ENCODE measurements at regions not wholly inside any gene's neighbourhood (a gene's known extent, or its start where the extent isn't known, plus 50 kb on each side); places are given as distances from the start of the nearest gene placed in this dataset.
A peak's percentile ranks its signal among the peaks of the same experiment; 100 is the strongest.
"Not testable (repeated sequence)": the region's sequence is repeated elsewhere in the genome, so short reads cannot be mapped to it uniquely, and the experiment has no call there.

DNA sequence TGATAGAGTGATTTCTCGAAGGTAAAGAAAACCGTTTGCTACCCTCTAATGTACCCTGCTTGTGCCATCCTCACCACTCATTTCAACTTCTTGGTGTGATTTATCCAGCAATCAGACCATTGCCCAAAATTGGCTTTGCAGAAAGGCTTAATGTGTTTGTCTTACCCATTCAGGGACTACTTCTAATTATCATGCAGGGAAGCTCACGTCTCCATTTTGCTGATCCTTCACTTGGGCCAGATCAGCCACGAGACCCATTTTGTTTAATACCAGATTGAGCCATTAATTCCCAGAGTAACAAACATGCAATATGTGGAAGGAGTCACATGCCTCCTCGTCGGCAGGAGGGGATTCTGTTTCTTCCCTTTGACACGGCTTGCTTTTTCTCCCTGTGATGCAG is 51.1 kb upstream of the CRY1 start:
- no peak for DNase-seq

GRCh38 chr12:107144990-107145389 is 51.6 kb upstream of the CRY1 start:
- DNase-seq = no peak

DNA sequence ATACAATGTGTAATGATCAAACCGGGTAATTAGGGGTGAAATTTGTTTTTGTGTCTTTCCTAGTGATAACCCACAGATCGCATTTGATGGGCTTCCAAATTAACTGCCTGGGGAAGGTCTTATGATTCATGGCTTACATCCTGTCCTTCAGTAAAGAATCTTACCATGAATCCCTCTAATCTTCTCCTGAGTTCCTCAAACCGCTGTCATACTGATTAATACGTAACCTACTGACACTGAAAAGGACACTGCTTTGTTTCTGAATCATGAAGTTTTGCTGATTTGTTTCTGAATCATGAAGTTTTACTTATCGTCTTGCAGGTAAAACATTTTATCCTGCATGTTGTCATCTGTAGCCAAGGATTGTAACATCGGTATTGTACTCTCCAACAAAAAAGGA is 52.0 kb upstream of the CRY1 start:
- DNase-seq = no peak

DNA sequence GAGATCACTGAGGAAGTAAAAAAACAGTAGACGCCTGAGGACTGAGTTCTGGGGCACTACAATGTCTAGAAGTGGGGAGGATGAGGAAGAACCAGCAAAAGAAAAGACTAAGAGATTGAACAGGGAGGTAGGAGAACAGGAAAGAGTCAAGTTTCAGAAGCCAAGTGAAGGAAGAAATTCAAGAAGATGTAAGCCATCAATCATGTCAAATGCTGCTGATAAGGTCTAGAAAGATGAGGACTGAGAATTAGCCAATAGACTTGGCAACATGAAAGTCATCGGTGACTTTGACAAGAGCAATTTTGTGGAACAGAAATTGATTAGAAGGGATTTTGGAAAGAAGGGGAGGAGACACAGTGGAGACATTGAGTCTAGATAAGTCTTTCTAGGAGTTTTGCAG is 54.8 kb upstream of the CRY1 start:
- no peak for DNase-seq

DNA sequence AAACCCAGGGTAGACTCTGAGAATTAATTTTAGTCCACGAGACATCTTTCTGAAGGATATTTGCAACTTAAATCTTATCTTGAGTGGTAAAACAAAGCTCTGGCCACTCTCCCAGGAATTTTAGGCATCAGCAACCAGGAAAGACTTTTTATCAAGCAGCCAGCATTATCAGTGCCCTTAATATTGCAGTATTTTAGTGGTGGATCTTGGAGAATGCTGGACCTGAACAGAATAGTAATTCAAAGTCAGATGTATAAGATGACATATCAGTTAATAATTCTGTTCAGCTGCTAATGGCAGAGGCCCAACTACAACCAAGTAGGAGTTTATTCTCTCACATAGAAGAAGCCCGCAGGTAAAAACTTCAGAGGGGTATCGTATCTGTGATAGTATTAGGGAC is 59.0 kb upstream of the CRY1 start:
- no peak for DNase-seq

DNA sequence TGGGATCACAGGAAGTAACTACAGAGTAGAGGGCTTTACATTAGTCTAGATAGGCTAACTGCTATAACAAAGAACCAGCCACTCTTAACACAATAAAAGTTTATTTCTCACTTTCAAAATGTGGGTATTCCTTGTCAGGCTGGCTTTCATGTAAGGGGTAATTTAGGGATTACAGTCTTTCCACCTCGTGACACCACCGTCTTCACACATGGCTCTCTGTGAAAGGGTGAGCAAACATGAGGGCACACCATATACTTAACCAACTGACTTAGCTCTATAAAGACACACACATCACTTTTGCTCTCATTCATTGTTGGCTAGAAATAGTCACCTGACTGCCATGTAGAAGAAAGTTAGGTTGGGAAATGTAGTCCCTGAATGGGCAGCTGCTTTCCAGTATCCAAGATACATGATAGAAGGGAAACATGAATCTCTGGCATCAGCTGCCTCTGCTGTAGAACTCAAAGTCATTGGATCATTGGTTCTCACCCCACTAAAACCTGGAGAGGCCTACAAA is 66.1 kb upstream of the CRY1 start:
- DNase-seq = no peak

DNA sequence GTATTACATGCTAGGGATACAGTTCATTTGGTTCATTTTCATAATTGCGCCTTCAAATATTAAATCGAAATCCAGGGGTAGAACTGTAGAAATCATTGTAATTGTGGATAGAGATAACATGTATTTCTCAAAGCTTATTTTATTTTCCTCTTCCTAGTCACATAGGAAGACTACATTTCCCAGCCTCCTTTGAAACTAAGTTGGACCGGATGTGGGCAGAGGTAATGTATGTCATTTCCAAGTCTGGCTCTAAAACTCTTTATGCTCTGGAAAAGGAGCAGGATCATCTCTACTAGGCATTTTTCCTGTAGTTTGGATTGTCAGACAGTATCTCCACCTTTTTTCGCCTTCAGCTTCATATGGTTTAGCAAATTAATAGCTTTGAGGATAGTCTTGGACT is 70.1 kb upstream of the CRY1 start:
- DNase-seq = no peak

- no peak for DNase-seq
Measured at GRCh38 chr12:107164392-107164791, 71.0 kb upstream of the CRY1 start.

GRCh38 chr12:107165581-107165980 is 72.2 kb upstream of the CRY1 start:
- DNase-seq = no peak

DNA sequence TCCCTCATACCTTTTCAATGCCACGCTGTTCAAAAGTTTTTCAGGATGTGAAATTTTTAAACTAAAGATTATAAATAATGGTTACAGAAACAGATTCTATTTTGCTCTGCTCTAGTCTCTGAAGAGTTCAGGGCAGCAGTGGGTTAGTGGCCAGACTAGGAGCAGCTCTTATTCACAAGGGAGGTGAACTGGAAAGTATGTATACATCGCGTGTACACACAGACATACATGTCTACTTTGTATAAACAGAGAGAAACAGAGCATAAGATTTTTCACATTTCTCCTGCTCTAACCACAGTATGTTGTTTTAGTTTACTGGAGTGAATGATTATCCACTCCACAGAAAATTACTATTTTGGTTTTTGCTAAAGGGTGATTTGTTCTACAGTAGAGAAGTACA is 74.4 kb upstream of the CRY1 start:
- DNase-seq = no peak

DNA sequence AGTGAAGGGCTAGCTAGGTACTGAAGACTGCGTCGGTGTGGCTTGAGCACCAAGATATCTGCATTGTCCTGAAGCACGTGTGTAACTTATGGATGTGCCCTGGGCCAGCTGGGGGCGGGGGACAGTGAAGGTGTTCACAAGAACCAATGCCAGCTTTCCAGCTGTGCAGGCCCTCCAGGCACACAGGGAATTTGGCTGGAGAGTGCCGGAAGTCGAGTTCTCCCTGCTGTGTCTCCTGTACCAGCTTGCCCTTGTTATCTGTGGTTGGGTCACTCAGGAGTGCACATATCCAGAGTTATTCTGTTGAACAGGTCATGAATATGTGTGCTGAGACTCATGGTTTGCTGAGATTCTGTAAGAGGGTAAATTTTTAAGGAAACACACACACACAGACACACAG is 75.9 kb upstream of the CRY1 start:
- DNase-seq = peak; percentile 69

DNA sequence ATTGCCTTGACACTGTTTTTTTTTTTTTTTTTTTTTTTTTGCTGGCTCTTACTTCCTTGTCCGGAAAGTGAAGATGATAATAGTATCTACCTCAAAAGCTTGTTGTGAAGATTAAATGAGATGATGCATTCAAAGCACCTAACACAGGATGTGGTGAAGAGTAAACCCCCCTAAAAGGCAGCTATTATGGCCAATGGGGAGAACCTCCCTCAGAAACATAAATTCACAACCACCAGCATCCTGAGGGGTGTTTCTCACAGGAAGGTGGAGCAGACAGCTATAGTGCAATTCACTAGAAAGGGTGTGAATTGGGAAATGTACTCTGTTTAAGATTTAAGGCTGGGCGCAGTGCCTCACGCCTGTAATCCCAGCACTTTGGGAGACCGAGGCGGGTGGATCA is 85.4 kb upstream of the CRY1 start:
- DNase-seq = no peak

DNA sequence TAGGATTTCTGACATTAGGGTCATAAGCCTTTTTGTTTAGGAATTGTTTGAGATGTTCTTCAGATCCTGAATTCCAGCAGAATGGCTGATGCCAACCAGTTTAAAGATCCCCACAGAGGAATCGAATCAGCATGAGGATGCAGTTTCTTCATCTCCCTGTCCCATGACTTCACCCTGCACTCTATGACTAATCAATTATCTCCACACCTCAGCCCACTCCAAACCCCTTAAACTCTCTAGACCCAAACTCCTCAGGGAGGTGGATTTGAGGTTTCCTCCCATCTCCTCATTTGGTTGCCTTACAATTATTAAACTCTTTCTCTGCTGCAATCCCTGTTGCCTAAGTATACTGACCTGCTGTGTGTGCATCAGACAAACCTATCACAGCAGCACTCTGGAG is 86.5 kb upstream of the CRY1 start:
- DNase-seq = no peak

DNA sequence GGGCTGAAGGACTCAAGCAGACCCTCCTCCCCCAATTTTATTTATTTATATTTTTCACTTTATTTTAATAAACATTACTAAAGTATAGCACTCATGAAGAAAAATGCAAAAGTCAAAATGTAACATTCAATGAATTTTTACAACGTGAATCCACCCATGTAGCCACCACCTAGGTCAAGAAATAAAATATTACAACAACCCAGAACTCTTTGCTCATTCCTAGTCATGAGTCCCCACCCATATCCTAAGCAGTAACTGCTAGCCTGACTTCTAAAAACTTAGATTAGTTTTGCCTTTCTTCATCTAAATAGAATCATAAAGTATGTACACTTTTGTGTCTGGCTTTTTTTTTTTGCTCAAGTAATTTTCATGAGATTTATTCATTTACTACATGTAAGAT is 86.9 kb upstream of the CRY1 start:
- no peak for DNase-seq

DNA sequence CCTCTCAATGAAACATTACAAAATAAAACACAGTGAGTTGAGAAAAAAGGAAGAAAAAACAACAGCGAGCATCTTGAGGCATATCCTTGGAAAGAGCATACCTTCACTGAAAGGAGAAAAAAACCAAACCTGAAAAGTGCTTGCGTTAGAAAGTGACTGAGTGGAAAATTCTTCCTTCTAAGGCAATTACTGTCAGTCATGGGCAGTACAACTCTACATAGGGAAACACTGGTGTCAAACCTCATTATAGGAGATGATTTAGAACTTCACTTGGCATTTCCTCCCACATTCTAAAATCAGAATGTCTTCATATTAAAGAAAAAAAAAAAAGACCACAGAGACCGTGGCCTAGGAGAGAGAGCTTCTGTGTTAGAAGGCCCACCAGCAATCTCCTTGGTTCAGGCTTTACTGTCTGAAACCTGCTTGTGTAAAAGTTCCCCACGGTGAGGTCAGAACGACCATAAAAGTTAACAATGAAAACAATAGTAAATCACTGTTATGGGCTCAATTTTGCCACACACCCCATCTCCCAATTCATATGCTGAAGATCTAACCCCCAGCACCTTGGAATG is 91.1 kb upstream of the CRY1 start:
- no peak for DNase-seq

GRCh38 chr12:107196681-107197080 is 103.3 kb upstream of the CRY1 start:
- no peak for DNase-seq

DNA sequence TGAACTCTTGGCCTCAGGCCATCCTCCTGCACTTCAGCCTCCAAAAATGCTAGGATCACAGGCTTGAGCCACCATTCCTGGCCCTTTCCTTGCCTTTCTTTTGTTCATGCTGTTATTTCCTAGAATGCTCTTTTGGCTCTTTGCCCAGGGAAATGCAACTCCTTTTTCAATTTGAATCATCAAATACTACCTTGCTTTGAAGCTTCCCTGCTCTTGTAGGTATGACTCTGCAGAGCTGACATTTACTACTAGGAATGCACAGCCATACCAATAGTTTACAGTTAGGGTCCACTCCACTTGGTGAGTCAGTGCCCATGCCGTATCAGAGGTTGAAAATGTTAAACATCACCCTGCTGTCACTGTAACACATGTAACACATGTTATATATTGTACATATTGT is 107.0 kb upstream of the CRY1 start:
- no peak for DNase-seq

DNA sequence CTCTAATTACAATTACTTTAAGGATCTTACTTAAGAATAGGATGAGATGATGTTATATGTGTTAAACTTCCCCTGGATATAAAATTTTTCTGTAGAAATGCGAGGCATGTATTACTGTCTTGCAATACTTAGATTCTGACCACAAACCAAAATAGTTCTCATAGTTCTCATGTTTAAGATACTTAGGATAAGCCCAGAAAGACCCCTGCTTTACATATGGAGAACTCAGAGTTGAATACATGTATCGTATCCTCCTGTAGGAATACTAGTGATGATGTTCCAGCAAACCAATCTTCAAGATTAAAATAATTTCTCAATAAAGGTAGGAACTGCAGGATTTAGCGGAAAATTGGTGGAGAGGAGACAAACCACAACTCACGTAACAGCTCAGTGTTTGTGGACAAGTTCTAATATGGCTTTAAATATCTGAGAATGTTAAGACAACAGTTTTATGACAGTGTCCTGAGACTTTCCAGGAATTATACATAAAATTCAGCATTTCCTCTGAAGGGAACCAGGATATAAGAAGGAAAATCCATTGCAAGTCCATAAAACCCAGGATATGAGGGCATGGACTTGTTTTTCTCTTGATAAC is 114.7 kb upstream of the CRY1 start:
- DNase-seq = no peak

GRCh38 chr12:107209700-107210099 is 116.4 kb upstream of the CRY1 start:
- not testable (repeated sequence) for DNase-seq

GRCh38 chr12:107214373-107214773 is 121.0 kb upstream of the CRY1 start:
- DNase-seq = not testable (repeated sequence)

DNA sequence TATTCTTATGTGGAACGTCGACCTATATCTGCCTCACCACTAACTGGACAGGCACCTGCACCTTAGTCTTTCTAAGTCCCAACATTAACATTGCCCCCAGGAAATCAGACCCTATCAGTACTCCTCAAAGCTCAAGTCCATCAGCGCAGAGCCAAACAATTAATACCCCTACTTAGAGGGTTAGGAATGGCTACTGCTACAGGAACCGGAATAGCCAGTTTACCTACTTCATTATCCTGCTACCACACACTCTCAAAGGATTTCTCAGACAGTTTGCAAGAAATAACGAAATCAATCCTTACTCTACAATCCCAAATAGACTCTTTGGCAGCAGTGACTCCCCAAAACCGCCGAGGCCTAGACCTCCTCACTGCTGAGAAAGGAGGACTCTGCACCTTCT is 123.1 kb upstream of the CRY1 start:
- DNase-seq = not testable (repeated sequence)

- DNase-seq = no peak
Measured at GRCh38 chr12:107219301-107219700, 126.0 kb upstream of the CRY1 start.

- no peak for DNase-seq
Measured at GRCh38 chr12:107221913-107222312, 128.6 kb upstream of the CRY1 start.

DNA sequence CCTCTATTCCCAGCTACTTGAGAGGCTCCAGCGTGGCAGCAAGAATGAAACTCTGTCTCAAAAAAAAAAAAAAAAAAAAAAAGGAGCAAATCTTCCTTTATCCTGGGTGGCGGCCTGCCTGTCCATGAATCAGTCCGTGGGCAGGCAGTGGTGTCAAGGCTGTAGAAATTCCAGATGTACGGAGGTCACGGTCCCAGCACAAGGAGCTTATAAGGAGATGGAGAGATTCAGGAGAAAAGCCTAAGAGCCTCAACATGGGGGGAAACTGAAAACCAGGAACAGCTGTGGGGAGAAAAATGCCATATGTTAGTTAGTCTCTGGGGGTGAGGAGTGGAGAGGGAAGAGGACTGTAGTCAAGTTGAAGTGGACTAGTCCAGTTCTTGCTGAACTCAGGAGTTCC is 130.5 kb upstream of the CRY1 start:
- DNase-seq = no peak

DNA sequence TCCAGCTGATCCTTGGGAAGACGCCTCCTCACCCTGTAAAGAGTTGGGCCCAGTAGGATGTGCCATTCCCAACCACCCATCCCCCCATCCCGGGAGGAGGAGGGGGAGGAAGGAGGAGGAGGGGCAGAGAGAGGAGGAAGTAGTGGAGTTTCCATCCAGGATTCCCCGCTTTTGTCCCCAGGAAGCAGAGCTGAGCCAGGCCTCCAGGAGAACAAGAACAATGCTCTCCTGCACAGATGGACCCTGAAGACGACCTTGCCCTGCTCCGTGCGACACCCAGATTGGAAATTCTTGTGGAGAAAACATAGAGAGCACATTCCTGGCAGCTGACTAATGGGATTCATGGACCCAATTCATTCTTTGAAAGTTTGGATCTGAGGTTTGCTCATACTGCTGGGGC is 132.3 kb upstream of the CRY1 start:
- no peak for DNase-seq

Measured in NCI-H146 (cell line).